ENCODE measurements at regions not wholly inside any gene's neighbourhood (a gene's known extent, or its start where the extent isn't known, plus 50 kb on each side); places are given as distances from the start of the nearest gene placed in this dataset.

GRCh38 chr4:111154934-111155333 is 532.1 kb upstream of the PITX2 start:
- no peak for TF ChIP-seq FOXA1 (IDR thresholded peaks at IDR 0.05)
- TF ChIP-seq, protein P1, sequence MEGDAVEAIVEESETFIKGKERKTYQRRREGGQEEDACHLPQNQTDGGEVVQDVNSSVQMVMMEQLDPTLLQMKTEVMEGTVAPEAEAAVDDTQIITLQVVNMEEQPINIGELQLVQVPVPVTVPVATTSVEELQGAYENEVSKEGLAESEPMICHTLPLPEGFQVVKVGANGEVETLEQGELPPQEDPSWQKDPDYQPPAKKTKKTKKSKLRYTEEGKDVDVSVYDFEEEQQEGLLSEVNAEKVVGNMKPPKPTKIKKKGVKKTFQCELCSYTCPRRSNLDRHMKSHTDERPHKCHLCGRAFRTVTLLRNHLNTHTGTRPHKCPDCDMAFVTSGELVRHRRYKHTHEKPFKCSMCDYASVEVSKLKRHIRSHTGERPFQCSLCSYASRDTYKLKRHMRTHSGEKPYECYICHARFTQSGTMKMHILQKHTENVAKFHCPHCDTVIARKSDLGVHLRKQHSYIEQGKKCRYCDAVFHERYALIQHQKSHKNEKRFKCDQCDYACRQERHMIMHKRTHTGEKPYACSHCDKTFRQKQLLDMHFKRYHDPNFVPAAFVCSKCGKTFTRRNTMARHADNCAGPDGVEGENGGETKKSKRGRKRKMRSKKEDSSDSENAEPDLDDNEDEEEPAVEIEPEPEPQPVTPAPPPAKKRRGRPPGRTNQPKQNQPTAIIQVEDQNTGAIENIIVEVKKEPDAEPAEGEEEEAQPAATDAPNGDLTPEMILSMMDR (IDR thresholded peaks at IDR 0.05; ENCODE audit: low read depth, low read length, missing input control) = no peak
- TF ChIP-seq, protein P2, sequence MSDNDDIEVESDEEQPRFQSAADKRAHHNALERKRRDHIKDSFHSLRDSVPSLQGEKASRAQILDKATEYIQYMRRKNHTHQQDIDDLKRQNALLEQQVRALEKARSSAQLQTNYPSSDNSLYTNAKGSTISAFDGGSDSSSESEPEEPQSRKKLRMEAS (IDR thresholded peaks at IDR 0.05) = no peak
- TF ChIP-seq YY1 (IDR thresholded peaks at IDR 0.05) = no peak
- TF ChIP-seq RAD21 (IDR thresholded peaks at IDR 0.05) = no peak
- no peak for TF ChIP-seq REST (IDR thresholded peaks at IDR 0.05)
- no peak for TF ChIP-seq RXRA (IDR thresholded peaks at IDR 0.05)

All from liver (tissue), 3 donors.